Renal cortex interstitium (tissue), 11 donors: ENCODE measurements at regions not wholly inside any gene's neighbourhood (a gene's known extent, or its start where the extent isn't known, plus 50 kb on each side); places are given as distances from the start of the nearest gene placed in this dataset.
"Not testable (repeated sequence)": the region's sequence is repeated elsewhere in the genome, so short reads cannot be mapped to it uniquely, and the experiment has no call there.

ENCODE experiments used
- DNase-seq, 11 donors: peaks; one replicate each; pipeline ENCODE4 v3.0.0-alpha.2; 2013; ENCODE audit warnings: low read depth in 9 of 11, low spot score in 4 of 11; ENCODE audit errors: extremely low read depth in 1 of 11

DNA sequence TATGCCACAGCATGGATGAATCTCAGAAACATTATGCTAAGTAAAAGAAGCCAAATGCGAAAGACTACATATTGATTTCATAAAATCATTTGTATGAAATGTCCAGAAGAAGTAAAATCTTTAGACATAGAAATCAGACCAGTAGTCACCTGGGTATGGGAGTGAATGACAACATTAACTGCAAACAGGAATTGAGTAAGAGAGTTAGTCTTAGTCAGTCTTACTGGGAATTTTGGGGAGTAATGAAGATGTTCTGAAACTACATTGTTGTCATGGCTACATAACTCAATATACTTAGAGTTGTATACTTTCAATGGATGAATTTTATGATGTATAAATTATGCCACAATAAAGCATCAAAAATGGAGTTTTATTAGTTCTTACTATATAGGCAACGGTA, 107.8 kb upstream of the CHORDC1 start:
- DNase-seq = no peak

DNA sequence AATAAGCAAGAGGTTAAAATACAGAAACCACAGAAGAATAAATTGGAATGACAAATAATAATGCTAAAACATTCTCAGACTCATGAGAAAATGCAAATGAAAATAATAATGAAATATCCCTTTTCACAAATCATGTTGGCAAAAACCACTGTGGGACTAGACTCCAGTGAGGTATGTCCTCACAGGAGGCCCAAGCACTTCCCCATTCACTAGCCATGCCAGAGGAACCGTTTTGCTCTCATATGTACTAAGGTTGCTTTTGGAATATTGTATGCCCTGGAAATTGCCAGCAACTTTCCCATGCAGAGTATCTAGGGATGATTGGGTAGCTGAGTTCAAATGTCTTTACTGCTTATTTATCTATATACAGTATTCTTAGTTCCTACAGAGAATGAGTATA, 106.2 kb upstream of the CHORDC1 start:
- no peak for DNase-seq

DNA sequence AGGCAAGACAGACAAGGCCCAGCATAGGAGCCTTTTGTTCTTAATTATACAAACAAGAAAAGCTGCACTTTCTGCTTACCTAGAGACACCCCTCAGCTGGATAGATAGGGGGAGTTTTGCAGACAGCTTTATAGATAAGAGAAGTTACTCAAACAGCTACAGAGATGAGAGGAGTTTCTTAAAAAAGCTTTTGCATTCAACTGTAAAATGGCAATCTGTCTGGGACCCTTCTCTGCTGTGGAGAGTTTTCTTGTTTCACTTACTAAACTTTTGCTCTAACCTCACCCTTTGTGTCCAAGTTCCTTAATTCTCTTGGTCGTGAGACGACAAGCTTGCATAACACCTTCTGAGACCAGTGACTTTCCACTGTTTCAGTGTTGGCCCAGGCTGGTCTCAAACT, 103.8 kb upstream of the CHORDC1 start:
- no peak for DNase-seq

DNA sequence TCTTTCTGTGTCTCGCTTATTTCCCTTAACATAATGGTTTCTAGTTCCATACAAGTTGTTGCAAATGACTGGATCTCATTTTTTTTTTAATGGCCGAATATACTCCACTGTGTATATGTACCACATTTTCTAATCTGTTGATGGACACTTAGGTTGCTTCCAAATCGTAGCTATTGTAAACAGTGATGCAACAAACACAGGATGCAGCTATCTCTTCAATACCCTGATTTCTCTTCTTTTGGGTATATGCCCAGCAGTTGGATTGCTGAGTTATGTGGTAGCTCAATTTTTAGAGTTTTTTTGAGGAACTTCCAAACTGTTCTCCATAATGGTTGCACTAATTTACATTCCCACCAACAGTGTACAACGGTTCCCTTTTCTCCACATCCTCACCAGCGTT, 100.4 kb upstream of the CHORDC1 start:
- no peak for DNase-seq

DNA sequence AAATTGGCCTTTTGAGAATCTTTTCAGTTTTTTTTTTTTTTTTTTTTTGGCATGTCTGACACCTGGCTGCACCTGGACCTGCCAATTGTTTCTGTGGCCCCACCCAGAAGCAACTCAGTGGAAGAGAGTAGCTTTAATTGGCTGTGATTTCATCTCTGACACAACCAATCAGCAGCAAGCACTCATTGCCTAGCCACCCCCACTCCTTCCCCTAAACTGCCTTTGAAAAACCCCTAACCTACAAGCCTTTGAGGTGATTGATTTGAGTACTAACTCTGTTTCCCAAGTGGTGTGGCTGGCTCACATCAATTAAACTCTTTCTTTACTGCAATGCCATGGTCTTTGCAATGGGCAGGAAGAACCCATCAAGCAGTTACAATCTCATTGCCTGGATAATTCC, 98.2 kb upstream of the CHORDC1 start:
- no peak for DNase-seq

DNA sequence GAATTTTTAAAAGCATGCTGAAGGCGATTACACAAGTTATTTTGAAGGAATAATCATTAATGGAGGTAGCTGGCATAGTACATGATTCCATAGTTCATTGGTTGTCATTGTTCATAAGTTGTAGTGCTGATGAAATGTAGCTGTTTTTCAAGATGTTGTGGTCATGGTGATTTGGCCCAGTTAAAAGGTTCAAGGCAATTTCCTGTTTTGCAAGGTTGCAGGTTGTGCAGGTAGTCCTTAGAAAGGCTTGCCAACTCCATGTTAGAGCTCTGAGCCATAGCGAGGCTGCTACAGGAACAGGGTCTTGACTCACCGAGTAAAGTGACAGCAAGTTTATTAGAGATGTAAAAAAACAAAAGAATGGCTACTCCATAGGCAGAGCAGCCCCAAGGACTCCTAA, 95.8 kb upstream of the CHORDC1 start:
- DNase-seq = no peak

DNA sequence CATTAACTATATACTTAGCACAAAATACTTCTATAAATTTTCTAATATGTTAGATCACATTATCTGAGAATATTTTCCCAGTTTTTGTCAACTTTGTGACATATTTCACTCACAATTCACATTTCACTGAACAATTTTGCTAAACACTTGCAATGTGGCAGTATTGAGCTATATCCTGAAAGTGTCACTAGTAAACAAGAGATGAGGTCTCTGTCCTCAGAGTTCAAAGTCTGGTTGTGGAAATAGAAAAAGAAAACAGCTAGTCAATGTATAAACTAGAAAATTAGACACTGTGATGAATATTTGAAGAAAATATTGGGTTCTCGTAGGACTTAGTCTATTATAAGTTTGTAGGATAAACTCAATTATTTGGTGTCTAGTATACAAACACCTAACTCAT, 87.4 kb upstream of the CHORDC1 start:
- DNase-seq = no peak

DNA sequence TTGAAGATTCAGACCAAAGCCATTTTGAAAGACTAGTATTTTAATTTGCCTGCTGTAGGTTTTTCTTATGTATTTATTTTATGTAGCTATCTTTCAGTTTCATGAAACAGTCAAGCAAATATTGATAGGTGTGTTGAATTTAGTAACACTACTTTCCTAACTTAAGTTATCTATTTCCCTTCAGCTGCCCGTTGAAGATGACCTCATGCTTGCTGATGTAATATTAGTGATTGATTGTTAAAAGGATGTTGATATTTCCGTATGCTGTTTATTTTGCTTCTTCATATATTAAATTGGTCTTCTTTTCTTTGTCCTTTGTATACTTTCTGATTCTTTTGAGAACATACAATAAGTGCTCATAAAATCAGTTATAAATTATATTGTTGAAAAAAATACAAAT, 86.8 kb upstream of the CHORDC1 start:
- no peak for DNase-seq

DNA sequence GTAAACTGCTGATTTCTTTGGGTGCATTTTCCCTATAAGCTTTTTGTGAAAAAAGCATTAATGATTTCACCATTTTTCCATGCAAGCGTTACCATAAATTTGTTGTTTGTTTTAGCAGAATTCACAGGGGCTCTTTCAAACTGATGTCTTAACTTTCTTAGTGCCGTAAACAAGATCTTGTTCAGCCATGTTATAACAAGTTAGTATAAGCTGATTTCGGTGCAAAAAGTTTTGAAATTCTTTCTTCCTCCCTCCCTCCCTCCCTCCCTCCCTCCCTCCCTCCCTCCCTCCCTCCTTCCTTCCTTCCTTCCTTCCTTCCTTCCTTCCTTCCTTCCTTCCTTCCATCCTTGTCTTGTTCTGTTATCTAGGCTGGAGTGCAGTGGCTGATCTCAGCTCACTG, 71.7 kb upstream of the CHORDC1 start:
- DNase-seq = no peak

DNA sequence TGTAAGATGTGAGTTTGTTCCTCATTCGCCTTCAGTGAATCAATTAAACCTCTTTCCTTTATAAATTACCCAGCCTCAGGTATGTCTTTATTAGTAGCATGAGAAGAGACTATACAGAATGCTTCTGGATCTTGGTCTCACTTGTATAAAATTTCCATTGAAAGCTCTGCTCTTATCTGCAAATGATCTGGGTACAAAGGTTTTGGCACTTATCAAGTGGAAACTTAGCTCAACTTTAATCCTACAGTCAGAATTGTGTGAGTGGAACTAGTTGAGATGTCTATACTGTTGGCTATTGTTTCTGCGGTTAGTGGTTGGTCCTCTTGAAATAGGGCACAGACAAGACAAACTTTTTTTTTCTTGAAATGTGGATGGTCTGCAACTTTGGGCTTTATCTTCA, 71.2 kb upstream of the CHORDC1 start:
- no peak for DNase-seq

DNA sequence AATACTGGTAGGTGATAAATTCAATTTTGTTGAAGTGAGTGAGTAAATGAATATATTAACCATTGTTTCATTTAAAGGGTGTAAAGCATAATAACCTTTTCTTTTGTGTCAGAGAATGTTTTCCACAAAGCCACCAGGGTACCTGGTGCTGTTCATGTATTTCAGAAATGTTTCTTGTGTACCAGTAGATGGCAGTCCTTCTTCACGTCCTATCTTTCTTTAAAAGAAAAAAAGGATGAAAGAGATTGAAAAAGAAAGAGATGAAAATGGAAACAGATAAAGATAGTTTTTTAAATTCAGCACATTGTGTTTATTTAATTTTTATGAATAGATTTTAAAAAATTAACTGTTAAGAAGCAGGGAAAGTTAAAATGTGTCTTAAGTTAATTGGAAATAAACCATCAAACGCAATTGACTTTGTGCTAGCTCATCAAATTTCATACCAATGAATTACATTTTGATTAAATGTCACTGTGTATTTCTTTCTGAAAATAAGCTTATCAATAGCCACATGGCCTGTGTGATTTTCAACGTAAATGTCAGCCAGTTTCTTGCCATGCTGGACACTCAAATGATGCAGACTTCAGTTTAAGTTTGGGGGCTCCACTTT, 65.5 kb upstream of the CHORDC1 start:
- DNase-seq = peak in 5 of 11 donors; percentile 2 to 5 (median 3)

DNA sequence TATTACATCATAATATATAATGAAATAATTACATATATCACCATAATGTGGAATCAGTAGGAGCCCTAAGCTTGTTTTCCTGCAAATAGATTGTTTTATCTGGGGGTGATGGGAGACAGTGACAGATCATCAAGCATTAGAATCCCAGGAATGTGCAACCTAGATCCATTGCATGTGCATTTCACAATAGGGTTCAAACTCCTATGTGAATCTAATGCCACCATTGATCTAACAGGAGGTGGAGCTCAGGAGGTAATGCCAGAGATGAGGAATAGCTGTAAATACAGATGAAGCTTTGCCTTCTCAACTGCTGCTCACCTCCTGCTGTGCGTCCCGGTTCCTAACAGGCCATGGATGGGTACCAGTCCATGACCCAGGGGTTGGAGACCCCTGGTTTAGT, 63.8 kb upstream of the CHORDC1 start:
- no peak for DNase-seq

DNA sequence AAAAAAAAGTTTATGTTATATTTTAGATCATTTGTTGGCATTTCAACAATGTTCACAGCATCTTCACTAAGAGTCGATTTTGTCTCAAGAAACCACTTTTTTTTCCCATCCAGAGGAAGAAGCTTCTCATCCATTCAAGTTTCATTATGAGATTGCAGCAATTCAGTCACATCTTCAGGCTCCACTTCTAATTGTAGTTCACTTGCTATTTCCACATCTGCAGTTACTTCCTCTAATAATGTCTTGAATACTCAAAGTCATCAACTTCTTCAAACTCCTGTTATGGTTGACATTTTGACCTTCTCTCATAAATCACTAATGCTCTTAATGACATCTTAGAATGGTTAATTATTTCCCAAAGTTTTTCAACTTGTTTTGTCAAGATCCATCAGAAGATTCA, 61.3 kb upstream of the CHORDC1 start:
- DNase-seq = no peak

DNA sequence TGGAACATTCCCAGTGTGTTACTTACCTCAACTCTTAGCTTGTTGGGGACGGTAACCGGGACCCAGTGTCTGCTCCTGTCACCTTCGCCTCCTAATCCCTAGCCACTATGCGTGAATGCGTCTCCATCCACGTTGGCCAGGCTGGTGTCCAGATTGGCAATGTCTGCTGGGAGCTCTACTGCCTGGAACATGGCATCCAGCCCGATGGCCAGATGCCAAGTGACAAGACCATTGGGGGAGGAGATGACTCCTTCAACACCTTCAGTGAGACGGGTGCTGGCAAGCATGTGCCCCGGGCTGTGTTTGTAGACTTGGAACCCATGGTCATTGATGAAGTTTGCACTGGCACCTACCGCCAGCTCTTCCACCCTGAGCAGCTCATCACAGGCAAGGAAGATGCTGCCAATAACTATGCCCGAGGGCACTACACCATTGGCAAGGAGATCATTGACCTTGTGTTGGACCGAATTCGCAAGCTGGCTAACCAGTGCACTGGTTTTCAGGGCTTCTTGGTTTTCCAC, 59.8 kb upstream of the CHORDC1 start:
- DNase-seq = not testable (repeated sequence)

DNA sequence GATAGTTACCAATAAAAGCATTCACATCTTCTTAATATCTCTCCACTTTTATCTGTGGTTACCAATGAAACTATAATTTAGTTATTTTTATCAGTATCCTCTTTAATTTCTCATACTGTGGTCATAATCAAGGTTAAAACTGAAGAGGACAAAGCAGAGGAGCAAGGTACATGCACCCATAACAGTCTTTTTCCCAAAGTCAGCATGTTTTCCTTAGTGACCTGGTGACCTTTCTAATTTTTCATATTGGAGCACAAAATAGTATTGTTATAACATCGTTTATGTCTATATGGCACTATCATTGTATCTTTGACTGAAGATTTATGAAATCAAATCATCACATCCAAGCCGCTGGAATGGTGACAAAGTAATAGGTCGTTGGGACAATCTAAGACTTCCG, 51.5 kb upstream of the CHORDC1 start:
- DNase-seq = no peak
